Caco-2 (cell line): ENCODE measurements at regions not wholly inside any gene's neighbourhood (a gene's known extent, or its start where the extent isn't known, plus 50 kb on each side); places are given as distances from the start of the nearest gene placed in this dataset.

Experiments used
- BruUV-seq: library from RNA; stranded (reverse); fragments of 400-500 nt; replicated peaks from 2 replicates; lab custom pipeline; 2021; lab: Mats Ljungman, UMichigan
- CTCF ChIA-PET: fragments of 300-600 bp; sonication (Branson Sonifier 250); formaldehyde crosslinking; loops from one replicate; lab custom pipeline; 2022; ENCODE audit warnings: antibody characterized with exemption; lab: Charles Lee
- POLR2A ChIA-PET: fragments of 300-600 bp; sonication (Branson Sonifier 250); formaldehyde crosslinking; loops from one replicate; lab custom pipeline; 2022; ENCODE audit warnings: antibody characterized with exemption; lab: Charles Lee
- DNase-seq, 2 experiments: peaks; one replicate each; pipeline versions ENCODE4 v3.0.0 to v3.0.0-alpha.2; 2020 to 2022
- H3K27me3 ChIP-seq: replicated peaks from 2 replicates; pipeline ENCODE4 v1.6.0; 2011; ENCODE audit warnings: low read length; ENCODE audit not compliant: control insufficient read depth, insufficient read depth
- H3K36me3 ChIP-seq: 2 replicates; pipeline ENCODE4 v1.5.1; 2011; ENCODE audit warnings: low read length; ENCODE audit not compliant: control insufficient read depth, insufficient read depth
- H3K4me1 ChIP-seq: fragments of 250-450 bp; sonication (Bioruptor Pico); 2 replicates; pipeline ENCODE4 v1.5.1; 2020; ENCODE audit warnings: mild to moderate bottlenecking
- H3K4me3 ChIP-seq: 2 replicates; pipeline ENCODE4 v1.5.1; 2011; ENCODE audit warnings: low read depth, mild to moderate bottlenecking, control low read depth, low read length
- H3K9me3 ChIP-seq: fragments of 250-450 bp; sonication (Bioruptor Pico); 2 replicates; pipeline ENCODE4 v1.5.1; 2020; ENCODE audit warnings: mild to moderate bottlenecking, moderate library complexity
- H3K27ac Mint-ChIP-seq: one replicate; pipeline ENCODE4 v1.8.0; 2022; ENCODE audit warnings: mixed read lengths; ENCODE audit not compliant: unreplicated experiment
- H3K27me3 Mint-ChIP-seq: one replicate; pipeline ENCODE4 v1.8.0; 2022; ENCODE audit warnings: mixed read lengths; ENCODE audit not compliant: insufficient read depth, unreplicated experiment
- H3K36me3 Mint-ChIP-seq: one replicate; pipeline ENCODE4 v1.8.0; 2022; ENCODE audit warnings: mild to moderate bottlenecking, mixed read lengths; ENCODE audit not compliant: insufficient read depth, unreplicated experiment
- H3K4me1 Mint-ChIP-seq: one replicate; pipeline ENCODE4 v1.8.0; 2022; ENCODE audit warnings: low read depth, mixed read lengths; ENCODE audit not compliant: unreplicated experiment
- H3K4me3 Mint-ChIP-seq: one replicate; pipeline ENCODE4 v1.8.0; 2022; ENCODE audit warnings: mild to moderate bottlenecking, moderate library complexity, mixed read lengths; ENCODE audit not compliant: unreplicated experiment
- H3K9me3 Mint-ChIP-seq: one replicate; pipeline ENCODE4 v1.8.0; 2022; ENCODE audit warnings: mixed read lengths; ENCODE audit not compliant: unreplicated experiment
- intact Hi-C: fragments of 100-400 bp; cut with micrococcal nuclease; formaldehyde crosslinking; loops from one replicate; pipeline ENCODE4 v1.10.0; 2022; ENCODE audit not compliant: unreplicated experiment
- TF ChIP-seq, protein P1 (sequence below), 2 experiments: fragments of 200-600 bp in 1 of 2; IDR thresholded peaks; 1 replicate in 1 of 2; 2 replicates in 1 of 2; pipeline versions ENCODE4 v1.5.1 to v1.8.0; 2011 to 2022; ENCODE audit warnings: antibody characterized with exemption in 1 of 2, control low read depth in 1 of 2, inconsistent platforms in 1 of 2, low read depth in 1 of 2, low read length in 1 of 2, mild to moderate bottlenecking in 1 of 2, moderate library complexity in 1 of 2; ENCODE audit not compliant: insufficient read depth in 1 of 2, severe bottlenecking in 1 of 2, unreplicated experiment in 1 of 2

DNA sequence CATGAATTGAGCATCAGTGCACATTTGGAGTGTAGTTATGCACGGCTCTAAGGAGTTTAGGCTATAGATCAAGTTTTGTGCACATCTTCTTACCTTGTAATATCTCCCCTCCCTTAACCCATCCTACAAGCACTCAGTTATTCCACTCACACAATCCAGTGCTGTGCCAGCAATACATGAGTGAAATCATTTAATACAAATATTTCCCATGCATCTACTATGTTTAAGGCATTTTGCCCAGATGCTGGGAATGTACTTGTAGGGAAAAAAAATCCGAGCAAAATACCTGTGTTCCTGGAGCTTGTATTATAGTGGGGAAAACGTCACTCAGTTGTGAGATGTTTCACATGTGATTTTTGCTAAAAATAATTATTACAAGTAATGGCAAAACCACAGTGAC lies 191.6 kb upstream of the LDB2 start:
- Mint-ChIP-seq H3K27me3 (peaks cover 5% of the 10 kb centered on the region), H3K9me3 (no peaks in the 10 kb centered on the region), H3K36me3 (no peaks in the 10 kb centered on the region), H3K27ac (no peak overlapping the region), H3K4me3 (no peak overlapping the region), H3K4me1 (no peaks in the 10 kb centered on the region)
- no peaks in the 10 kb centered on the region for H3K27me3 ChIP-seq
- H3K9me3 ChIP-seq: no peaks in the 10 kb centered on the region
- DNase-seq: no peak
- POLR2A ChIA-PET: no interaction called here
- no TSS peak for BruUV-seq
- intact Hi-C loops: no loop called here
- CTCF ChIA-PET: no interaction called here
- no peak overlapping the region for H3K4me3 ChIP-seq
- TF ChIP-seq, protein P1, sequence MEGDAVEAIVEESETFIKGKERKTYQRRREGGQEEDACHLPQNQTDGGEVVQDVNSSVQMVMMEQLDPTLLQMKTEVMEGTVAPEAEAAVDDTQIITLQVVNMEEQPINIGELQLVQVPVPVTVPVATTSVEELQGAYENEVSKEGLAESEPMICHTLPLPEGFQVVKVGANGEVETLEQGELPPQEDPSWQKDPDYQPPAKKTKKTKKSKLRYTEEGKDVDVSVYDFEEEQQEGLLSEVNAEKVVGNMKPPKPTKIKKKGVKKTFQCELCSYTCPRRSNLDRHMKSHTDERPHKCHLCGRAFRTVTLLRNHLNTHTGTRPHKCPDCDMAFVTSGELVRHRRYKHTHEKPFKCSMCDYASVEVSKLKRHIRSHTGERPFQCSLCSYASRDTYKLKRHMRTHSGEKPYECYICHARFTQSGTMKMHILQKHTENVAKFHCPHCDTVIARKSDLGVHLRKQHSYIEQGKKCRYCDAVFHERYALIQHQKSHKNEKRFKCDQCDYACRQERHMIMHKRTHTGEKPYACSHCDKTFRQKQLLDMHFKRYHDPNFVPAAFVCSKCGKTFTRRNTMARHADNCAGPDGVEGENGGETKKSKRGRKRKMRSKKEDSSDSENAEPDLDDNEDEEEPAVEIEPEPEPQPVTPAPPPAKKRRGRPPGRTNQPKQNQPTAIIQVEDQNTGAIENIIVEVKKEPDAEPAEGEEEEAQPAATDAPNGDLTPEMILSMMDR (IDR thresholded peaks at IDR 0.05; ENCODE audit: insufficient read depth in 1 of 2, low read depth in 1 of 2, low read length in 1 of 2, severe bottlenecking in 1 of 2, unreplicated experiment in 1 of 2): no peak
- H3K36me3 ChIP-seq: no peaks in the 10 kb centered on the region
- no peaks in the 10 kb centered on the region for H3K4me1 ChIP-seq

GRCh38 chr4:17085416-17085815 lies 187.0 kb upstream of the LDB2 start:
- H3K4me3 Mint-ChIP-seq: no peak overlapping the region
- H3K36me3 ChIP-seq: no peaks in the 10 kb centered on the region
- ChIA-PET CTCF (no interaction called here), POLR2A (no interaction called here)
- H3K9me3 ChIP-seq: no peaks in the 10 kb centered on the region
- H3K27ac Mint-ChIP-seq: no peak overlapping the region
- no TSS peak for BruUV-seq
- DNase-seq: no peak
- no peaks in the 10 kb centered on the region for H3K9me3 Mint-ChIP-seq
- intact Hi-C loops: no loop called here
- no peaks in the 10 kb centered on the region for H3K27me3 ChIP-seq
- H3K4me1 Mint-ChIP-seq: no peaks in the 10 kb centered on the region
- no peaks in the 10 kb centered on the region for H3K36me3 Mint-ChIP-seq
- H3K4me1 ChIP-seq: no peaks in the 10 kb centered on the region
- H3K27me3 Mint-ChIP-seq: peaks cover 5% of the 10 kb centered on the region
- no peak overlapping the region for H3K4me3 ChIP-seq
- TF ChIP-seq, protein P1 (IDR thresholded peaks at IDR 0.05; ENCODE audit: insufficient read depth in 1 of 2, low read depth in 1 of 2, low read length in 1 of 2, severe bottlenecking in 1 of 2, unreplicated experiment in 1 of 2): no peak

GRCh38 chr4:17082186-17082585 lies 183.7 kb upstream of the LDB2 start:
- Histone ChIP-seq H3K36me3 (no peaks in the 10 kb centered on the region), H3K4me1 (no peaks in the 10 kb centered on the region), H3K27me3 (no peaks in the 10 kb centered on the region), H3K4me3 (no peak overlapping the region), H3K9me3 (no peaks in the 10 kb centered on the region)
- ChIA-PET CTCF (no interaction called here), POLR2A (no interaction called here)
- Mint-ChIP-seq H3K27ac (no peak overlapping the region), H3K27me3 (no peaks in the 10 kb centered on the region), H3K9me3 (no peaks in the 10 kb centered on the region), H3K4me1 (no peaks in the 10 kb centered on the region), H3K4me3 (no peak overlapping the region), H3K36me3 (no peaks in the 10 kb centered on the region)
- no TSS peak for BruUV-seq
- intact Hi-C loops: no loop called here
- TF ChIP-seq, protein P1 (IDR thresholded peaks at IDR 0.05; ENCODE audit: insufficient read depth in 1 of 2, low read depth in 1 of 2, low read length in 1 of 2, severe bottlenecking in 1 of 2, unreplicated experiment in 1 of 2): no peak
- no peak for DNase-seq
